Esophagus muscularis mucosa (tissue), 4 donors: ENCODE measurements at regions not wholly inside any gene's neighbourhood (a gene's known extent, or its start where the extent isn't known, plus 50 kb on each side); places are given as distances from the start of the nearest gene placed in this dataset.

Source experiments
- EP300 ChIP-seq: sonication (generic); formaldehyde crosslinking; IDR thresholded peaks from one replicate; pipeline ENCODE4 v1.6.1; 2017; ENCODE audit warnings: antibody characterized with exemption
- POLR2A ChIP-seq: fragments of 450-650 bp; IDR thresholded peaks from one replicate; pipeline ENCODE4 v1.6.1; 2017; ENCODE audit warnings: antibody characterized with exemption, moderate library complexity, mild to moderate bottlenecking, low read depth
- POLR2AphosphoS5 ChIP-seq, 2 donors: sonication (generic); formaldehyde crosslinking; IDR thresholded peaks; one replicate each; pipeline ENCODE4 v1.6.1; 2017; ENCODE audit warnings: antibody characterized with exemption in 2 of 2
- TF ChIP-seq, protein P1 (sequence below), 3 experiments: fragments of 200-600 bp in 2 of 3; fragments of 450-650 bp in 1 of 3; sonication (generic) in 2 of 3; IDR thresholded peaks; one replicate each; pipeline ENCODE4 v1.5.1; 2017 to 2019; ENCODE audit warnings: antibody characterized with exemption in 3 of 3, mild to moderate bottlenecking in 2 of 3, moderate library complexity in 1 of 3

DNA sequence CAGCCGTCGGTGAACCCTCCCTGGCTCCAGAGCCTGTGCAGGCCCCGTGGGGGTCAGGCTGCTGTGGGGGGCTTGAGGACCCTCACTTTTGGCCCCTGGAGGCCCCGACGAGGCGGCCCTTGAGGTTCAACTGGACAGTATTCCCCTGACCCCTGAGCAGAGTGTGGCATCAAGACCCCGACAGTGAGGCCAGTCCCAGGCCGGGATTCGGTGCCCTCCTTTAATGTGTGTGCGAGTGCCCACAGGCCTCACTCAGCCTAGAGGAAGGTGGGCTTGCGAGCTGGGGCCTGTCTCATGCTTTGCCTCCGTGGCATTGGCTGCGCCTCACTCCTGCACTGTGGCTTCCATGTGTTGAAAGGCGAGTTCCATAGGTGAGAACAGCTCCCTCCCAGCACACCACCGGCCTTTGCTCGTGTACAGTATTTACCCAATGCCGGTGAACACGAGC lies 94.5 kb downstream of the METRNL start:
- TF ChIP-seq, protein P1, sequence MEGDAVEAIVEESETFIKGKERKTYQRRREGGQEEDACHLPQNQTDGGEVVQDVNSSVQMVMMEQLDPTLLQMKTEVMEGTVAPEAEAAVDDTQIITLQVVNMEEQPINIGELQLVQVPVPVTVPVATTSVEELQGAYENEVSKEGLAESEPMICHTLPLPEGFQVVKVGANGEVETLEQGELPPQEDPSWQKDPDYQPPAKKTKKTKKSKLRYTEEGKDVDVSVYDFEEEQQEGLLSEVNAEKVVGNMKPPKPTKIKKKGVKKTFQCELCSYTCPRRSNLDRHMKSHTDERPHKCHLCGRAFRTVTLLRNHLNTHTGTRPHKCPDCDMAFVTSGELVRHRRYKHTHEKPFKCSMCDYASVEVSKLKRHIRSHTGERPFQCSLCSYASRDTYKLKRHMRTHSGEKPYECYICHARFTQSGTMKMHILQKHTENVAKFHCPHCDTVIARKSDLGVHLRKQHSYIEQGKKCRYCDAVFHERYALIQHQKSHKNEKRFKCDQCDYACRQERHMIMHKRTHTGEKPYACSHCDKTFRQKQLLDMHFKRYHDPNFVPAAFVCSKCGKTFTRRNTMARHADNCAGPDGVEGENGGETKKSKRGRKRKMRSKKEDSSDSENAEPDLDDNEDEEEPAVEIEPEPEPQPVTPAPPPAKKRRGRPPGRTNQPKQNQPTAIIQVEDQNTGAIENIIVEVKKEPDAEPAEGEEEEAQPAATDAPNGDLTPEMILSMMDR (IDR thresholded peaks at IDR 0.05): no peak
- no peak for TF ChIP-seq POLR2A
- TF ChIP-seq EP300: no peak
- TF ChIP-seq POLR2AphosphoS5 (IDR thresholded peaks at IDR 0.05): no peak
